ENCODE measurements at regions not wholly inside any gene's neighbourhood (a gene's known extent, or its start where the extent isn't known, plus 50 kb on each side); places are given as distances from the start of the nearest gene placed in this dataset.

DNA sequence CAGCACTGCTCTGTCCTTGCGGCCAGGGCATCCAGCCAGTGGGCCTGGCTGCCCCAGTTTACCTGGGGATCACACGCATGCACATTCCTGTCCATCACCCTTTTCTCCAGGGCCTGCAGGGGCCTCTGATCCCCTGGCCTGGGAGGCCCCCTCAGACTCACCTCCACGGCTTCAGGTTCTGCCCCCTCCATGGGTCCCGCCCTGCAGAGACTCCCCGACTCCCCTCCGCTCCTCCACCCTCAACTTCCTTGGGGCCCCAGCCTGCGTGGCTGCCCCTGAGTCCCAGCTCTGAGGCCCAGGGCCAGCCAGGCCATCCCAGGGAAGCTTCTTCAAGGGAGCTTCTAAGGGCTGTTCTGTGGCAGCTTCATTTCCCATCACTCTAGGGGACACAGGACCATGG is 324.1 kb downstream of the TCERG1L start:
- DNase-seq (ENCODE audit: low read depth), result no peak

- DNase-seq (ENCODE audit: low read depth), result no peak
Measured at GRCh38 chr10:130989670-130990232, 321.8 kb downstream of the TCERG1L start.

- DNase-seq (ENCODE audit: low read depth), result no peak
Measured at GRCh38 chr10:130990486-130990885, 321.0 kb downstream of the TCERG1L start.

DNA sequence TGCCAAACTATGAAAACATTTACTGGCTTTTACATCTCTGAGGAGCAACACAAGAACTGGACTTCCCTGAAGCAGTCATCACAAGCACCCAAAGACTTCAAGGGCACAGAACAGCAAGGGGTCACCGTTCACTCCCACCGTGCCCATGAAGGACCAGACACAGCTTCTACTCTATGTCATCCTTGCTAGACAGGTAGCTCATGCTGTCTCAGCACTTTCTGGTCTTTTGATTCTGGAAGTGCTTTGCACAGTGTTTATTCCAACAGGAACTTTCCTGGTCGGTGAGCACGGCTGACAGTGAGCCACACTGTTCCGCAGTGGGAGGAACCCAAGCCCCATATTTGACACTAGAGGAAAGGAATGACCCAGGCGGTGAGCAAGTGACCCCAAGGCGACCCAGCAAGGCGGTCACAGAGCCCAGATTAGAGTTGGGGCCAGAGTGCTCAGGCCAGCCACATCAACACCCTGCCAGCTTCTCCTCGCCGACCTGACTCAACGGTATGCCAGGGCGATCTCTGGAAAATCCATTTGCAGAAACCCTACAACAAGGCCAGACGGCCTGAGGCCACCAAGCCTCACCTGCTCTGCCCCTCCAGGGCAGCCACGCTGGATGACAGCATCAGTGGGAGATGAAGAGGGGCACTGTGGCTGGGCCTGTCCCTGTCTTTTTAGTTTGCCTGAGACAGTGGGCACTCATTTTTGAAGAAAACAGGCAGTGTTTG is 318.6 kb downstream of the TCERG1L start:
- no peak for DNase-seq (ENCODE audit: low read depth)

DNA sequence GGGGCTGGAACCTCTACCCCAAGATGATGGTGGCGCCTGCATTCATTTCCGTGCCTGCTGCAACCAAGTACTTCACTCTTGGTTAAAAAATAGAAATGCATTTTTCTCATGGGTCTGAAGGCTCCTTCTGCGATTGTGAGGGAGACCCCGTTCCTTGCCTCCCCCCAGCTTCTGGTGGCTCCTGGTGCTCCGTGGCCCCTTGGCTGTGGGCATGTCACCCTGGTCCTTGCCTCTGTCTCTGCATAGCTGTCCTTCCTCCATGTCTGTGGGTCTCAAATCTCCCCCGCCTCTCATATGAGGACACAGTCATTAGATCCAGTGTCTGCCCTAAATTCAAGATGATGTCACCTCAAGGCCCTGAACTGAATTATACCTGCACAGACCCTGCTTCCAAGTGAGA is 317.9 kb downstream of the TCERG1L start:
- DNase-seq (ENCODE audit: low read depth), result no peak

GRCh38 chr10:130994191-130994590 is 317.3 kb downstream of the TCERG1L start:
- DNase-seq (ENCODE audit: low read depth), result peak; percentile 3

GRCh38 chr10:130994845-130995244 is 316.7 kb downstream of the TCERG1L start:
- no peak for DNase-seq (ENCODE audit: low read depth)

DNA sequence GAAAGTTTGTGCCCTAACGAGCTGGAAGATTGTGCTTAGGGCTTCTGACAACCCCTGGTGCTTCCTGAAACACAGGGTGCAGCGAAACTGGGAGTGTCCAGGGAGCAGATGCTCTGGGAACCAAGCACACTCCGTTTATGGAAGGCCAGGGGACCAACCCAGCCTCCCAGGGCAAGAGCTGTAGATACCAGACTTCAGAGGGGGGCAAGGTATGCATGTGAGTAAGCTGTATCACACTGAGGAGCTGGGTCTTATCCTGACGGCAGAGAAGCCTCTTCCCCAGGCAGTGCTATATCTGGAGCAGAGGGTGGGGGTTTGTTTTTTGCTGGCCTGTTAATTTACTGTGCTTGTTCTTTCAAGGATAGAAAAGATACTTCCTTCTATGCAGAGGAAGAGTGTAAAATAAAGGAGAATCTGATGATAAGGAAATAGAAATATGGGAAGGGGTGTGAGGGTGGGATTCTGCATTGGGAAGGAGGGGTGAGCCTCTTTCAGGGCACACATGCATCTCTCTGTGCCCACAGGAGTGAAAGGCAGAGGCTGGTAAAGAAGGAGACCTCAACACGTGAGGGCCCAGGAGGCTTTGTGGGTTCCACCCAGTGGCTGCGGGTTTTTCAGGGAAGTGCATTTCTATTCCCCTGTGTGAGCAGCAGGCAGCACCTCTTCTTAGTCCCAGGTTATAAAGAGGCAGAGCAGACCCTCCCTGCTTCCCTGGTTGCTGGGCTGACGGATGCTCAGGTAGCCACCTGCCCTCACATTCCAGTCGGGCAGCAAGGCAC is 314.1 kb downstream of the TCERG1L start:
- DNase-seq (ENCODE audit: low read depth), result no peak

GRCh38 chr10:130998046-130998435 is 313.5 kb downstream of the TCERG1L start:
- DNase-seq (ENCODE audit: low read depth), result no peak

DNA sequence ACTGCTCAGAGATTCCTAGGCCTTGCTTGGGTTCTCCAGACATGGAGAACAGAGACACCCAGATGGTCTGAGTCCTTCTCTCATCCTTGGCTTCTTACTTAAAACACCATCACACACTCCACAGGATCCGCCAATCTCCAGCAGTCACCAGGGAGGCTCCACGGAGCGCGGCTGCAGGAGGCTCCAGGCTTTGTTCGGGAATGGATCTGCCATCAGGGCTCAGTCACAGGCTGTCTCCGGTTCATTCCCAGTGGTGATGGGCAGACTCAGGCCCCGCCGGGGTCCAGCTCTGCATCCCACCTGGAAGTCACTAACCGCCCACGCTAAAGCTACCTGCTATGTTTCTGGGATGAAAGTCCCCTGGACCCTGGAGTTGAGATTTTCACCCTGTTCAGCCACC is 312.9 kb downstream of the TCERG1L start:
- DNase-seq (ENCODE audit: low read depth), result no peak

- DNase-seq (ENCODE audit: low read depth), result no peak
Measured at GRCh38 chr10:130999376-131000202, 311.9 kb downstream of the TCERG1L start.

GRCh38 chr10:131000244-131000643 is 311.3 kb downstream of the TCERG1L start:
- DNase-seq (ENCODE audit: low read depth), result no peak

- DNase-seq (ENCODE audit: low read depth), result no peak
Measured at GRCh38 chr10:131000743-131001142, 310.8 kb downstream of the TCERG1L start.

DNA sequence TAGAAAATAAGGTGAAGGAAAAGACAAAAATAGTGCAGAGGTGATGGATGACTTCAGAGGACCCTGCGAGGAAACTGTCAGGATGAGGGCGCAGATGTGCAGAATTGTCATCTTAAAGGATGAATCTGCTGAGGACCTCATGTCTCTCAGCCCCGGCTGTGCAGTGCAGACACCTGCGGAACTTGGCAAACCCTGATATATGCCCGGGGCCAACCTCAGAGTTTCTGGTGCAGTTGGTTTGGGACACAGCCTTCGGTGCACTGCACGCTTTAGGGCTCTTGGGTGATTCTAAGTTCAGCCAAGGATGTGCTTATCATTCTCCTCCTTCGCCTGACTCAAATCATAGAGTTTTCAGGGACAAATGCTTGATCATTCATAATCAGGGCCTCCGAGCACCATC is 310.1 kb downstream of the TCERG1L start:
- DNase-seq (ENCODE audit: low read depth), result no peak

GRCh38 chr10:131002031-131002861 is 309.3 kb downstream of the TCERG1L start:
- DNase-seq (ENCODE audit: low read depth), result no peak

DNA sequence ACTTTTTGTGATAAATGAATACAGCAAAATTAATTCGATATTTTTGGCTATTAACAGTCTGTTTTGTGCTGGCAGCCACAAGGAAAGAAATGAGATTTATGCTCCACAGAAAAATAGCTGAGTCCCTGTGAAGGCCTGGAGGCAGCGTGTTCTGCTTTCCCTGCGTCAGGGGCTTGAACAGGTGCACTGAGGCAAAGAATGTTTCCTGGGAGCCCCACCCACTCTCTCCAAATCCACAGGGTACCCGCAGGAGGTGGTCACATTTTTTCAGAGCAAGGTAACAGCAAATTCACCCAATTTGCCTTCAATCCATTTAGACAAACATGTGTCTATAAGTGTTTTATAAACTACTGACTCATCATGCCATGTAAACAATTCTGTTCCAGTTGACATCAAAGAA is 308.1 kb downstream of the TCERG1L start:
- no peak for DNase-seq (ENCODE audit: low read depth)

DNA sequence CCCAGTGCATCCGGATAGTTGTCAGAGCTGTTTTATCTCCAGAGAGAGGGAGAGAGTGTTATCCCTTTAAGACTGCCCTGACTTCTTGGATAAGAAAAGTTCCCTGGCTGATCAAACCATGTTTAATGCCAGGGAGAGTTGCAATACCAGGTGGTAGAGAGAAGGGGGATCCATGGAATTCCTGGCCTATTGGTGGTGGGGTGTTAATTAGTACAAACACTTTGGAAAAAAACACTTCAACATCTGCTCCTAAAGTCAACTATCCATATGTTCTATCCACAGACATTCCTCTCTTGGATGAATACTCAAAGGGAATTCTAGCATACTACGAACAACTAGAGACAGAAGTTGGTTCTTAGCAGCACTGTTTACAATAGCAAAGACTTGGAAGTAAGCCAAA is 307.2 kb downstream of the TCERG1L start:
- DNase-seq (ENCODE audit: low read depth), result no peak

GRCh38 chr10:131006458-131007256 is 304.9 kb downstream of the TCERG1L start:
- no peak for DNase-seq (ENCODE audit: low read depth)

DNA sequence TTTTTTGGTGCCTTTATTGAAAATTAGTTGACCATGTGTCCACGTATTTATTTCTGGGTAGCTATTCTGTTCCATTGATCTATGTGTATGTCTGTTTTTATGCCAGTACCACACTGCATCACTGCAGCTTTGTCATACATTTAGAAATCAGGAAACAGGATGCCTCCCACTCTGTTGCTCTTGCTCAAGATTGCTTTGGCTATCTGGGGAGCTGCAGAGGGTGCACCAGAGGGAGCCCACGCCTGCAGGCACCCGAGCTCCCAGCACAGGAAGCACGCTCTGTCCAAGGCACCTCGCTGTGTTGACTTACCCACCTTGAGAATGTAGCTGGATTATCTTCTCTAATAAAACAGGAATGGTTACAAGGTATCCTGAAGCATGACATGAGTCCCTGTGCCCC is 301.7 kb downstream of the TCERG1L start:
- DNase-seq (ENCODE audit: low read depth), result no peak

GRCh38 chr10:131010965-131011575 is 300.5 kb downstream of the TCERG1L start:
- DNase-seq (ENCODE audit: low read depth), result no peak

Data from HT1080 (cell line).